Mesendoderm (in vitro differentiated cells): ENCODE measurements at regions not wholly inside any gene's neighbourhood (a gene's known extent, or its start where the extent isn't known, plus 50 kb on each side); places are given as distances from the start of the nearest gene placed in this dataset.

Source experiments
- DNase-seq: peaks from one replicate; pipeline ENCODE4 v3.0.0; 2013
- H2AK5ac ChIP-seq: 2 replicates; pipeline ENCODE4 v1.6.1; 2013; ENCODE audit warnings: low read length, inconsistent platforms
- H2BK120ac ChIP-seq: 2 replicates; pipeline ENCODE4 v1.6.1; 2013; ENCODE audit warnings: low read depth, mild to moderate bottlenecking, low read length, moderate library complexity, mixed read lengths
- H2BK15ac ChIP-seq: replicated peaks from 2 replicates; pipeline ENCODE4 v1.6.1; 2013; ENCODE audit warnings: low read depth, mild to moderate bottlenecking, moderate library complexity
- H2BK5ac ChIP-seq: 2 replicates; pipeline ENCODE4 v1.6.1; 2013; ENCODE audit warnings: low read length, inconsistent platforms
- H3K18ac ChIP-seq: 2 replicates; pipeline ENCODE4 v1.6.1; 2013; ENCODE audit warnings: mild to moderate bottlenecking, low read length, mixed read lengths
- H3K23ac ChIP-seq: one replicate; pipeline ENCODE4 v1.6.1; 2013; ENCODE audit warnings: low read length
- H3K27ac ChIP-seq: 2 replicates; pipeline ENCODE4 v1.5.1; 2013; ENCODE audit warnings: low read depth, mild to moderate bottlenecking, inconsistent platforms, low read length, moderate library complexity
- H3K27me3 ChIP-seq: 2 replicates; pipeline ENCODE4 v1.6.1; 2013; ENCODE audit warnings: low read length, control low read depth, mild to moderate bottlenecking, inconsistent platforms; ENCODE audit not compliant: insufficient read depth, poor library complexity
- H3K36me3 ChIP-seq: 2 replicates; pipeline ENCODE4 v1.6.1; 2013; ENCODE audit warnings: low read length, inconsistent platforms; ENCODE audit not compliant: control insufficient read depth, insufficient read depth
- H3K4ac ChIP-seq: one replicate; pipeline ENCODE4 v1.6.1; 2013; ENCODE audit warnings: low read depth, mild to moderate bottlenecking, low read length, moderate library complexity
- H3K4me1 ChIP-seq: 2 replicates; pipeline ENCODE4 v1.6.1; 2013; ENCODE audit warnings: low read depth, low read length, inconsistent platforms; ENCODE audit not compliant: control insufficient read depth
- H3K4me2 ChIP-seq: 2 replicates; pipeline ENCODE4 v1.6.1; 2013; ENCODE audit warnings: low read length
- H3K4me3 ChIP-seq: 2 replicates; pipeline ENCODE4 v1.5.1; 2013; ENCODE audit warnings: mild to moderate bottlenecking, low read length
- H3K56ac ChIP-seq: one replicate; pipeline ENCODE4 v1.6.1; 2013; ENCODE audit warnings: low read length
- H3K79me1 ChIP-seq: 2 replicates; pipeline ENCODE4 v1.6.1; 2013; ENCODE audit warnings: low read length, inconsistent platforms
- H3K79me2 ChIP-seq: 2 replicates; pipeline ENCODE4 v1.6.1; 2013; ENCODE audit warnings: mild to moderate bottlenecking, low read length; ENCODE audit not compliant: control insufficient read depth, insufficient read depth
- H3K9ac ChIP-seq: 2 replicates; pipeline ENCODE4 v1.6.1; 2013; ENCODE audit warnings: low read length, inconsistent platforms
- H4K5ac ChIP-seq: one replicate; pipeline ENCODE4 v1.6.1; 2013; ENCODE audit warnings: low read length
- H4K8ac ChIP-seq: one replicate; pipeline ENCODE4 v1.6.1; 2013; ENCODE audit warnings: low read depth, mild to moderate bottlenecking, control low read depth, low read length, moderate library complexity
- WGBS: extraction: QIAGEN DNeasy Blood & Tissue Kit; methylation state at CpG from one replicate; pipeline ENCODE4 v1.1.7; 2013; ENCODE audit warnings: low lambda C conversion rate, missing lambda C conversion rate; ENCODE audit not compliant: insufficient coverage; ENCODE audit errors: extremely low coverage; 5-methylcytosine and 5-hydroxymethylcytosine counted together

GRCh38 chr1:101105877-101106276, 80.3 kb upstream of the DPH5 start:
- no peak overlapping the region for H2BK15ac ChIP-seq
- H3K56ac ChIP-seq = no peak overlapping the region
- DNase-seq = no peak
- H4K5ac ChIP-seq = no peak overlapping the region
- no peak overlapping the region for H3K4ac ChIP-seq
- H3K27ac ChIP-seq = no peak overlapping the region
- H2AK5ac ChIP-seq = no peak overlapping the region
- H4K8ac ChIP-seq = no peak overlapping the region
- no peaks in the 10 kb centered on the region for H3K27me3 ChIP-seq
- H3K23ac ChIP-seq = no peak overlapping the region
- H3K79me2 ChIP-seq = no peaks in the 10 kb centered on the region
- no peak overlapping the region for H2BK5ac ChIP-seq
- no peak overlapping the region for H3K9ac ChIP-seq
- no peak overlapping the region for H3K4me3 ChIP-seq
- H3K4me2 ChIP-seq = no peak overlapping the region
- no peaks in the 10 kb centered on the region for H3K79me1 ChIP-seq
- no peak overlapping the region for H2BK120ac ChIP-seq
- H3K18ac ChIP-seq = no peak overlapping the region
- no peaks in the 10 kb centered on the region for H3K4me1 ChIP-seq
- no CpG with 5 or more reads among the region's 2 CpGs for WGBS
- H3K36me3 ChIP-seq = no peaks in the 10 kb centered on the region

- Histone ChIP-seq H2BK120ac (no peak overlapping the region), H3K9ac (no peak overlapping the region), H2AK5ac (no peak overlapping the region), H3K4me1 (no peaks in the 10 kb centered on the region), H3K27me3 (no peaks in the 10 kb centered on the region), H2BK5ac (no peak overlapping the region), H3K56ac (no peak overlapping the region), H3K4me3 (no peak overlapping the region), H3K4me2 (no peak overlapping the region), H3K79me1 (no peaks in the 10 kb centered on the region), H4K5ac (no peak overlapping the region), H3K18ac (no peak overlapping the region), H4K8ac (no peak overlapping the region), H3K4ac (no peak overlapping the region), H2BK15ac (no peak overlapping the region), H3K79me2 (no peaks in the 10 kb centered on the region), H3K36me3 (no peaks in the 10 kb centered on the region), H3K27ac (no peak overlapping the region), H3K23ac (no peak overlapping the region)
- 100% methylated on average over 2 of the region's 2 CpGs for WGBS
- DNase-seq = no peak
Observed at GRCh38 chr1:101102426-101103156, 77.0 kb upstream of the DPH5 start.

- Histone ChIP-seq H4K5ac (no peak overlapping the region), H3K79me1 (no peaks in the 10 kb centered on the region), H2BK15ac (no peak overlapping the region), H3K27ac (no peak overlapping the region), H3K4me2 (no peak overlapping the region), H3K79me2 (no peaks in the 10 kb centered on the region), H2AK5ac (no peak overlapping the region), H2BK5ac (no peak overlapping the region), H3K4me1 (no peaks in the 10 kb centered on the region), H3K9ac (no peak overlapping the region), H3K27me3 (no peaks in the 10 kb centered on the region), H3K4ac (no peak overlapping the region), H3K18ac (no peak overlapping the region), H3K23ac (no peak overlapping the region), H4K8ac (no peak overlapping the region), H3K36me3 (no peaks in the 10 kb centered on the region), H3K56ac (no peak overlapping the region), H3K4me3 (no peak overlapping the region), H2BK120ac (no peak overlapping the region)
- no CpG with 5 or more reads among the region's 2 CpGs for WGBS
- no peak for DNase-seq
Observed at GRCh38 chr1:101101360-101101759, 75.8 kb upstream of the DPH5 start.

- no peak overlapping the region for H3K23ac ChIP-seq
- H3K27me3 ChIP-seq = no peaks in the 10 kb centered on the region
- H3K9ac ChIP-seq = no peak overlapping the region
- H3K4me1 ChIP-seq = no peaks in the 10 kb centered on the region
- no peaks in the 10 kb centered on the region for H3K79me1 ChIP-seq
- no peak overlapping the region for H2BK120ac ChIP-seq
- H2AK5ac ChIP-seq = no peak overlapping the region
- no peak overlapping the region for H3K4me3 ChIP-seq
- no peak overlapping the region for H4K8ac ChIP-seq
- H3K56ac ChIP-seq = no peak overlapping the region
- no peaks in the 10 kb centered on the region for H3K36me3 ChIP-seq
- H2BK5ac ChIP-seq = no peak overlapping the region
- DNase-seq = no peak
- H2BK15ac ChIP-seq = no peak overlapping the region
- no peak overlapping the region for H3K27ac ChIP-seq
- no peak overlapping the region for H3K4me2 ChIP-seq
- H4K5ac ChIP-seq = no peak overlapping the region
- no peak overlapping the region for H3K18ac ChIP-seq
- no peaks in the 10 kb centered on the region for H3K79me2 ChIP-seq
- H3K4ac ChIP-seq = no peak overlapping the region
- WGBS = no CpG with 5 or more reads among the region's 3 CpGs
Observed at GRCh38 chr1:101100674-101101073, 75.1 kb upstream of the DPH5 start.

- Histone ChIP-seq H3K79me2 (no peaks in the 10 kb centered on the region), H2BK5ac (no peak overlapping the region), H3K4me3 (no peak overlapping the region), H3K9ac (no peak overlapping the region), H2AK5ac (no peak overlapping the region), H3K4ac (no peak overlapping the region), H3K79me1 (no peaks in the 10 kb centered on the region), H3K4me2 (no peak overlapping the region), H4K5ac (no peak overlapping the region), H3K56ac (no peak overlapping the region), H3K36me3 (no peaks in the 10 kb centered on the region), H3K27me3 (no peaks in the 10 kb centered on the region), H3K18ac (no peak overlapping the region), H3K4me1 (no peaks in the 10 kb centered on the region), H3K23ac (no peak overlapping the region), H2BK120ac (no peak overlapping the region), H4K8ac (no peak overlapping the region), H3K27ac (no peak overlapping the region), H2BK15ac (no peak overlapping the region)
- no CpG with 5 or more reads among the region's 2 CpGs for WGBS
- DNase-seq = no peak
Observed at GRCh38 chr1:101098907-101099306, 73.3 kb upstream of the DPH5 start.

- Histone ChIP-seq H2BK120ac (no peak overlapping the region), H3K79me1 (no peaks in the 10 kb centered on the region), H3K27ac (no peak overlapping the region), H3K27me3 (no peaks in the 10 kb centered on the region), H2BK5ac (no peak overlapping the region), H3K4me2 (no peak overlapping the region), H2AK5ac (no peak overlapping the region), H3K56ac (no peak overlapping the region), H3K9ac (no peak overlapping the region), H3K23ac (no peak overlapping the region), H3K36me3 (no peaks in the 10 kb centered on the region), H3K4ac (no peak overlapping the region), H3K4me1 (no peaks in the 10 kb centered on the region), H3K79me2 (no peaks in the 10 kb centered on the region), H2BK15ac (no peak overlapping the region), H3K4me3 (no peak overlapping the region), H4K5ac (no peak overlapping the region), H3K18ac (no peak overlapping the region), H4K8ac (no peak overlapping the region)
- WGBS = no CpG with 5 or more reads among the region's 2 CpGs
- no peak for DNase-seq
Observed at GRCh38 chr1:101098327-101098726, 72.7 kb upstream of the DPH5 start.
